HG03565 (cell line): ENCODE measurements at regions not wholly inside any gene's neighbourhood (a gene's known extent, or its start where the extent isn't known, plus 50 kb on each side); places are given as distances from the start of the nearest gene placed in this dataset.
"Not testable (repeated sequence)": the region's sequence is repeated elsewhere in the genome, so short reads cannot be mapped to it uniquely, and the experiment has no call there.

Source experiments
- ATAC-seq: cut with Tn5 transposase; IDR thresholded peaks from one replicate; pipeline ENCODE4 v1.9.1; 2021; ENCODE audit warnings: mild to moderate bottlenecking, moderate library complexity; ENCODE audit not compliant: unreplicated experiment

DNA sequence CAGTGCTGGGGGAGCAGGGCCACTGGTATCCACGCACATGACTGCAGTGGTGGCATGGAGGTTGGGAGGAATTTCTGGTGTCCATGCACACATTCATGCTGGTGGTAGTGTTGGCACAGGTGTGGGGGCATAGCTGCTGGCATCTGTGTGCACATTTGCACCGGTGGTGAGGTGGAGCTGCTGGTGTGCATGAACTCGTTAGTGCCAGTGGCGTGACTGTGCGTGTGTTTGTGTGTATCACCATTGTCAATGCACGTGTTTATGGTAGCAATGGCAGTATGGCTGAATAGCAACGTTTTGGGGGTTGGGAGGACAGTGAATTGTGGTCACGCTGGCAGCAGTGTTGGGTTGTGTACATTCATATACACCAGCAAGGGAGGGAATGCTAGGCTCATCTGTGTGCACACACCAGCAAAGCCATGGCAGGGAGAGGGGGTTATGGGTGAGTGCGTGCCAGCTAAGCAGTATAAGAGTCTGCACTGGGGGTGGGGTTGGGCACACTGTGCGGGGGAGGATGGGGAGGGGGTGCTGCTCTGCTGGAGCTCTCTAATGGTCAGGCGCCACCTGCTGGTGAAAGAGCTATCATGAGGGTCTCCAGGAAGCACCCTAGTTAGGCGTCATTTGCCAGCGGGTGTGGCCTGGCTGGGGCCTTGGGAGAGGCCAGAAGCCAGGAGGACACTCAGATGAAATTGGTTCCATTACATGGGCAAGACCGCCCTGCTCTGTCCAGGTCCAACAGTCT lies 626.1 kb upstream of the ID4 start:
- no peak for ATAC-seq

GRCh38 chr6:19214231-19214630 lies 622.9 kb upstream of the ID4 start:
- no peak for ATAC-seq

GRCh38 chr6:19219931-19220330 lies 617.2 kb upstream of the ID4 start:
- ATAC-seq = no peak

DNA sequence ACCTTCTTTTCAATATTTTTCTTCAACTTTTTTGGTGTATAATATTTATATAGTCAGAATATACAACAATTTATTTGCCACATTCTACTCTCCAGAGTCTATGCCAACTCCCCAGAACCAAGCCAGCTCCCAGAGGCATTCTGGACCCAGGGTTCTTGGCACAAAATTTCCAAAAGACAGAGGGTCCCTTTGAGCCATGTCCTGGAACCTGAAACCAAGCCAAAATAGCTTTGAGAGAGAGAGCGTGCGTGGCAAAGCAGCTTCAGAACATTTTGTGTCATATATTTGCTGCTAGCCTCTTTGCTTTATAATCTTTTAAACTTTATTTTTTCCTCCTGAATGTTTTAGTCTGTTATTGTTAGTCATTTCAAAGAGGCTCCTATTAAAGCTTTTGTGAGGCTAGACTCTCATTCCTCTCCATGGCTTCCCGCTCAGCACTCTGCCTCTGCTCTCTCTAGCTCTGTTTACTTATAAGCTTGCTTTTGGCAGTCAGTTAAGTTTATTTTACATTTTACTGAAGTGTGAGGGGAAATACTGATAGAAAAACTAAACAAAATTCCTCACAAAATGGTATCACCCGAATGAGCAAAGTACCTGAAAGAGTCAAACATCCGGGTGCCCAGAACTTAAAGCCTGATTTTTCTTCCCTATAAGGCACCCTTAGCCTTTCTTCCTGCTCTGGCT lies 605.1 kb upstream of the ID4 start:
- no peak for ATAC-seq

DNA sequence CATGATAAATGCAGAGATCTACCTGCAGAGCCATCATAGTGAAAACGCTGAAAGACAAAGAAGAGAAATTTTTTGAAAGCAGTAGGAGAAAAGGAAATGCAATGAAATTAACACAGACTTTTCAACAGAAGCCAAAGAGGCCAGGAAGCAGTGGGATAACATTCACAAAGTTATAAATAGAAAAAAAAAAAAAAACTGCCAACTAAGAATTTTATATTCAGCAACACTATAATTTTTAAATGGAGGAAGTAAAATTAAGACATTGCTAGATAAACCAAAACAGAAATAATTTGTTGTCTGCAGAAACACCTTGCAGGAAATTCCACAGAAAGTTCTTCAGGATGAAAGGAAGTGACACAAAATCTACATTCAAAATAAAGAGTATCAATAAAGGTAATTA lies 591.5 kb upstream of the ID4 start:
- ATAC-seq = no peak

GRCh38 chr6:19247181-19247580 lies 590.0 kb upstream of the ID4 start:
- not testable (repeated sequence) for ATAC-seq

GRCh38 chr6:19256123-19256522 lies 581.0 kb upstream of the ID4 start:
- ATAC-seq = not testable (repeated sequence)

DNA sequence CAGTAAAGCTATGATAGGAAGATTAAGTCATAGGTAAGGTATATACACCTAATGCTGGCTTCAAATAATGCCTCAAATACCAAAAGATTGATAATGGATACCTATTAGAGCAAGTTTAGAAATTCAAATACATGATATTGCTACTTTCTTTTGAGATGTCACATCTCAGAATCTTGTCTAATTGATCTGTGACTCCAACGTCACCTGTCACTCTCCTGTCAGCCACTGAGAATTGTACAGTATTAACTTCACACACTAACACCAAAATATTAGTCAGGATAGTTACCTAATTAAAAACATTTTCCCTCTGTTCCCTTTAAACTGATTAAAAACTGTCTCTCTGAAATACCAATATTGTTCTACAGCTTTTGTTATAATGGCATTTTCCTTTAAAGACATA lies 575.5 kb upstream of the ID4 start:
- no peak for ATAC-seq

- no peak for ATAC-seq
Measured at GRCh38 chr6:19268117-19268516, 569.1 kb upstream of the ID4 start.

DNA sequence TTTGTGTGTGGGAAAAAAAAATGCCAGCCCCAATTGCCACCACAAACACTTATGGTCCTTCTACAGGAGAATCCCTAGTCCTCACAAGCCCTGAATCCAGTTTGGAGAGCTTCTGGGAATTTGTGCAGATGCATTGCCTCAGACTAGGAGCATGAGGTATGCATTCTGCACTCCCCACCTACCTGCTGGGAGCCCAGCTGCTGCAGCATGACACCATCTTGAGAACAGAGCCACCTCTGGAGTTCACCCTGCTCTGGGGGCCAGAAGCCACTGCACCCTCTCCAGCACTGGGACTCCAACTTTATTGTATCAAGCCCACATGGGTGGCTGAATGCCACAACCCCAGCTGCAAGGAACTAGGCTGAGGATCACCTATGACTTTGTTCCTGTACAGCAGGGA lies 568.5 kb upstream of the ID4 start:
- ATAC-seq = no peak

- no peak for ATAC-seq
Measured at GRCh38 chr6:19269341-19269898, 567.8 kb upstream of the ID4 start.

DNA sequence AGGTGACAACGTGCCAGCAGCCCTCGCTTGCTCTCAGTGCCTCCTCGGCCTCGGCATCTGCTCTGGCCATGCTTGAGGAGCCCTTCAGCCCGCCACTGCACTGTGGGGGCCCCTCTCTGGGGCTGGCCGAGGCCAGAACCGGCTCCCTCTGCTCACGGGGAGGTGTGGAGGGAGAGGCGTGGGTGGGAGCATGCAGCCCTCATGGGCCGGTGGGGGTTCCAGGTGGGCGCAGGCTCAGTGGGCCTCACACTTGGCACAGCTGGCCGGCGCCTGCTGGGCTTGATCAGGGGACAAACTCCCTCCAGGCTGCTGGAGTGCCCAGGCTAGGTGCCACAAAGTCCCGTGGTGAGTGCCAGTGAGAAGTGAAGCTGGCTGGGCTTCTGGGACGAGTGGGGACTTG lies 566.6 kb upstream of the ID4 start:
- ATAC-seq = no peak

- ATAC-seq = no peak
Measured at GRCh38 chr6:19279273-19279684, 557.9 kb upstream of the ID4 start.

DNA sequence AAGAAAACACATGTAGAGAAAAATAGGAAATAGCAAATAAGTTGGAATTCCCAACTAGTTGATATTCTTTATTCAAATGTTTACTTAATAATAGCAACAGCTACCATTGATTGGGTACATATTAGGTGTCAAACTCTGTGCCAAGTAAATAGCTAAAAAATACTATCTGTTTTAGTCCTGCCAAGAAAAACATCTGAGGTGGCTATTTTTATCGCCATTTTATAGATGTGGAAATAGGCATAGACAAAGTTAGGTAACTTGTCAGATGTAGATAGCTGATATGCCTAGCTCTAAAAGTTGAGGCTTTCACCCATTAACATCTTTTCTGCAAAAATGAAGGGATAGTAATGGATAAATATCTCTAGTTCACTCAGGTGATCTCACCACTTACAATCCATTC lies 549.2 kb upstream of the ID4 start:
- ATAC-seq = no peak

- ATAC-seq = no peak
Measured at GRCh38 chr6:19289457-19289856, 547.7 kb upstream of the ID4 start.

- no peak for ATAC-seq
Measured at GRCh38 chr6:19297880-19298279, 539.3 kb upstream of the ID4 start.

DNA sequence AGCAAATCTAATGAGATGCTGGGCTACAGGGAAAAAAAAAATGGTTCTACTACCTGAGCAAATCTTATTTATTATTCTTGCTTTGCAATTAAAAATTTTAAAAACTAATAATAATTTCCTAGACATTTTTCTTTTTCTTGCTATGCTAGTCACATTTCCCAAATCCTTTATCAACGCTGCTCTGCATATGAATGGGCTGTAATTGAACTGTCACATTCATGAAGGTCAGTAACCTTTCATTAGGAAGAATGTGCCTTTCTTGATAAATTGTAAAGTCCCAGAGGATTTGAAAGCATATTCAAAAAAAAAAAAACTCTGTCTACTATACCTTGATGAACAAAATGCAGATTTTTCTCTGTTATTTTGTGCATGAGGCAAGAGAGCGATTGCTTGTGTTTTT lies 538.7 kb upstream of the ID4 start:
- no peak for ATAC-seq

GRCh38 chr6:19299129-19299528 lies 538.0 kb upstream of the ID4 start:
- ATAC-seq = no peak

GRCh38 chr6:19301980-19302379 lies 535.2 kb upstream of the ID4 start:
- ATAC-seq = no peak

DNA sequence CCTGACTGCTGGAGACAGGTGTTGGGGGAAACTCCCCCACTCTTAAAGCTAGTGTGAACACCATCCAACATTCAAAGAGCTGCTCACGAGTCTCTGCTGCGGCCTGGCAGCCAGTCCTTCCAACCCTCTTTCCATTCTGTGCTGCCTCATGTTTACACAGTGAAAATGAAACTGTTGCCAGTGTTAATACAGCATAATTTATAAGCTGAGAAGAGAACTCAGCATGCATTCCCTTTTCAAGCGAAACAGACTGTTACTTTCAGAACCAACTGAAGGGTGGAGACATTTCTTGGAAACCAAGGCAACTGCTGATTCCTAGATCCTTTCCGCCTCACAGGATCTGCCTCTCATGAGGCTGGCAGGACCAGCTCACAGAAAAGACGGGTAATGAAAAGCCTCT lies 533.8 kb upstream of the ID4 start:
- no peak for ATAC-seq

DNA sequence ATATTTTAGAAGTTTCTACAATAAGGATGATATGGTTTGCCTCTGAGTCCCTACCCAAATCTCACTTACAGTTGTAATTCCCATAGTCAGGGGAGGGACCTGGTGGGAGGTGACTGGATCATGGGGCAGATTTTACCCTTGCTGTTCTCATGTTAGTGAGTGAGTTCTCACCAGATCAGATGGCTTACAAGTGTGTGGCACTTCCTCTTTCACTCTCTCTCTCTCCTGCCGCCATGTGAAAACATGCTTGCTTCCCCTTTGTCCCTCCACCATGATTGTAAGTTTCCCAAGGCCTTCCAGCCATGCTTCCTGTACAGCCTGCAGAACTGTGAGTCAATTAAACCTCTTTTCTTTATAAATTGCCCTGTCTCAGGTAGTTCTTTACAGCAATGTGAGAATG lies 527.5 kb upstream of the ID4 start:
- no peak for ATAC-seq

- ATAC-seq = no peak
Measured at GRCh38 chr6:19311786-19312185, 525.4 kb upstream of the ID4 start.
